Hindlimb muscle (tissue), 1 donor: ENCODE measurements at regions not wholly inside any gene's neighbourhood (a gene's known extent, or its start where the extent isn't known, plus 50 kb on each side); places are given as distances from the start of the nearest gene placed in this dataset.

Experiments
- DNase-seq: peaks from one replicate; pipeline ENCODE4 v3.0.0-alpha.2; 2013

- no peak for DNase-seq
Measured at GRCh38 chr21:37967036-37967435, 50.8 kb upstream of the KCNJ6 start.

GRCh38 chr21:37968744-37969143 lies 52.5 kb upstream of the KCNJ6 start:
- DNase-seq: no peak

GRCh38 chr21:37970548-37970947 lies 54.3 kb upstream of the KCNJ6 start:
- no peak for DNase-seq

GRCh38 chr21:37971390-37971950 lies 55.2 kb upstream of the KCNJ6 start:
- no peak for DNase-seq

- DNase-seq: no peak
Measured at GRCh38 chr21:37974081-37974480, 57.8 kb upstream of the KCNJ6 start.

- no peak for DNase-seq
Measured at GRCh38 chr21:37982496-37983318, 66.5 kb upstream of the KCNJ6 start.

- no peak for DNase-seq
Measured at GRCh38 chr21:37983336-37984095, 67.3 kb upstream of the KCNJ6 start.

- no peak for DNase-seq
Measured at GRCh38 chr21:37984416-37984815, 68.2 kb upstream of the KCNJ6 start.

- no peak for DNase-seq
Measured at GRCh38 chr21:37986000-37986399, 69.7 kb upstream of the KCNJ6 start.

GRCh38 chr21:37986751-37987399 lies 70.6 kb upstream of the KCNJ6 start:
- DNase-seq: no peak

GRCh38 chr21:37987668-37988067 lies 71.4 kb upstream of the KCNJ6 start:
- DNase-seq: no peak

- DNase-seq: no peak
Measured at GRCh38 chr21:37993071-37993470, 76.8 kb upstream of the KCNJ6 start.

- no peak for DNase-seq
Measured at GRCh38 chr21:37994211-37994610, 78.0 kb upstream of the KCNJ6 start.

GRCh38 chr21:38012672-38013071 lies 96.4 kb upstream of the KCNJ6 start:
- no peak for DNase-seq

- DNase-seq: no peak
Measured at GRCh38 chr21:38013741-38014140, 97.5 kb upstream of the KCNJ6 start.

- DNase-seq: no peak
Measured at GRCh38 chr21:38014298-38014697, 98.0 kb upstream of the KCNJ6 start.

- DNase-seq: no peak
Measured at GRCh38 chr21:38027901-38028498, 111.7 kb upstream of the KCNJ6 start.

GRCh38 chr21:38032082-38032801 lies 116.0 kb upstream of the KCNJ6 start:
- no peak for DNase-seq

GRCh38 chr21:38036016-38036415 lies 119.8 kb upstream of the KCNJ6 start:
- no peak for DNase-seq

GRCh38 chr21:38037416-38037815 lies 121.2 kb upstream of the KCNJ6 start:
- no peak for DNase-seq

- no peak for DNase-seq
Measured at GRCh38 chr21:38039369-38039768, 123.1 kb upstream of the KCNJ6 start.

- DNase-seq: no peak
Measured at GRCh38 chr21:38039841-38040240, 123.6 kb upstream of the KCNJ6 start.
